ENCODE measurements at regions not wholly inside any gene's neighbourhood (a gene's known extent, or its start where the extent isn't known, plus 50 kb on each side); places are given as distances from the start of the nearest gene placed in this dataset.
A peak's percentile ranks its signal among the peaks of the same experiment; 100 is the strongest.

DNA sequence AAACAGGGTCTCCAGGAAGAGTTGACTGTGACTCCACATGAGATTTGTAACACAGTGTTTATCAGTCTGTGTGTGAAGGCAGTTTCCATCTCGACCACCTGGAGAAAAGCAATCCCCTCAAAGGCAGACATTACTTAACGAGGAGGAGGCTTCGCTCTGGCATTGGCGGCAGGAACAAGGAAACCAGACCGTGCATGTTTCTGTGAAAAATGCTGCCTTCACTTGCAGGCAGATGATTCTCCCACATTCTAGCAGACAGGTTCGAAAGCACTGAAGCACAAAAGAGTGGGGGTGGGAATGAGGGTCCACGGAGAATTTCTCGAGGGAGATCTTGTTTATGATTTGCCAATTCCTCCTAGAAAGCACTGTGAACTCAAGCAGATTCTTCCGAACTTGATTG, 414.0 kb downstream of the SLC4A3 start:
- H3K4me1 Mint-ChIP-seq (ENCODE audit: low read depth, unreplicated experiment) = peaks cover 20% of the 10 kb centered on the region
- H3K4me3 Mint-ChIP-seq (ENCODE audit: unreplicated experiment) = peak overlapping the region; percentile 14
- TF ChIP-seq, protein P1, sequence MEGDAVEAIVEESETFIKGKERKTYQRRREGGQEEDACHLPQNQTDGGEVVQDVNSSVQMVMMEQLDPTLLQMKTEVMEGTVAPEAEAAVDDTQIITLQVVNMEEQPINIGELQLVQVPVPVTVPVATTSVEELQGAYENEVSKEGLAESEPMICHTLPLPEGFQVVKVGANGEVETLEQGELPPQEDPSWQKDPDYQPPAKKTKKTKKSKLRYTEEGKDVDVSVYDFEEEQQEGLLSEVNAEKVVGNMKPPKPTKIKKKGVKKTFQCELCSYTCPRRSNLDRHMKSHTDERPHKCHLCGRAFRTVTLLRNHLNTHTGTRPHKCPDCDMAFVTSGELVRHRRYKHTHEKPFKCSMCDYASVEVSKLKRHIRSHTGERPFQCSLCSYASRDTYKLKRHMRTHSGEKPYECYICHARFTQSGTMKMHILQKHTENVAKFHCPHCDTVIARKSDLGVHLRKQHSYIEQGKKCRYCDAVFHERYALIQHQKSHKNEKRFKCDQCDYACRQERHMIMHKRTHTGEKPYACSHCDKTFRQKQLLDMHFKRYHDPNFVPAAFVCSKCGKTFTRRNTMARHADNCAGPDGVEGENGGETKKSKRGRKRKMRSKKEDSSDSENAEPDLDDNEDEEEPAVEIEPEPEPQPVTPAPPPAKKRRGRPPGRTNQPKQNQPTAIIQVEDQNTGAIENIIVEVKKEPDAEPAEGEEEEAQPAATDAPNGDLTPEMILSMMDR (IDR thresholded peaks at IDR 0.05; ENCODE audit: partially characterized antibody, unreplicated experiment) = no peak
- H3K36me3 Mint-ChIP-seq (ENCODE audit: unreplicated experiment) = no peaks in the 10 kb centered on the region
- H3K27me3 Mint-ChIP-seq (ENCODE audit: unreplicated experiment) = no peaks in the 10 kb centered on the region
- H3K9me3 Mint-ChIP-seq (ENCODE audit: unreplicated experiment) = peaks cover 2% of the 10 kb centered on the region
- no peak for DNase-seq
- no peak overlapping the region for H3K27ac Mint-ChIP-seq (ENCODE audit: unreplicated experiment)

DNA sequence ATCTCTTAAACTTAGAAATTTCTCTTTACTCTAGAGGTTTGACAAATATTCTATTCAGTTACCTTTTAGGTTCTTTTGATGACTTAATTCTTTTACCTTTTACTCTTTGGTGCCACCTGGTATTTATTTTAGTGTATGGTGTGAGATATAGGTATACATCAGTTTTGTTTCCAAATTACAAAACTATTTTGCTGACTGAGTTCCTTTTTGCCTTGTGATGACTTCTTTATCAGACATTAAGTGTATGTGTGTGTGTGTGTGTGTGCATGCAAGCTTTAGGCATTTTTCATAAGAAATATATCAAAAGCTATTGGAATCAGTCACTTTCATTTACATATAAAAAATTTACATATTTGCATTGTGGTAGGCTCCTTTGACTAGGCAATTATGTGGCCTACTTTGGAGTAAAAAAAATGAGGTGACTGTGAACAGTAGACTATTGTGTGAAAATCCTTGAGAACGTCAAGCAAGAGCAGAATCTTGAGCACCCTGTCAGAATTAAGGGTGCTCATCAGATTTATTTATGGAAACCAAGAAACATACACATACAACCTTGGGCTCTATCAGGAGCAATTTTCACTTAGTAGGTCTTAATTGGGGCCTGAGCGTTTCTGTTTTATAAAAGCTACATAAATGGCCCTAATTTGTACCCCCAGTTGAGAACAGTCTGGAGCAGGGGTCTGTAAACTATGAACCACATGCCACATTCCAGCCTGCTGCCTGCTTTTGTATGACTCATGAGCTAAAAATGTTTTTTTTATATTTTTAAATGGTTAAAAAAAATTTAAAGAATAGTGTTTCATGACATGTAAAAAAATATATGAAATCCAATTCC, 415.9 kb downstream of the SLC4A3 start:
- no peak for DNase-seq
- Mint-ChIP-seq H3K9me3 (ENCODE audit: unreplicated experiment) (peaks cover 2% of the 10 kb centered on the region), H3K27ac (ENCODE audit: unreplicated experiment) (no peak overlapping the region), H3K4me1 (ENCODE audit: low read depth, unreplicated experiment) (peaks cover 20% of the 10 kb centered on the region), H3K27me3 (ENCODE audit: unreplicated experiment) (no peaks in the 10 kb centered on the region), H3K36me3 (ENCODE audit: unreplicated experiment) (no peaks in the 10 kb centered on the region), H3K4me3 (ENCODE audit: unreplicated experiment) (no peak overlapping the region)
- TF ChIP-seq, protein P1 (IDR thresholded peaks at IDR 0.05; ENCODE audit: partially characterized antibody, unreplicated experiment) = no peak

DNA sequence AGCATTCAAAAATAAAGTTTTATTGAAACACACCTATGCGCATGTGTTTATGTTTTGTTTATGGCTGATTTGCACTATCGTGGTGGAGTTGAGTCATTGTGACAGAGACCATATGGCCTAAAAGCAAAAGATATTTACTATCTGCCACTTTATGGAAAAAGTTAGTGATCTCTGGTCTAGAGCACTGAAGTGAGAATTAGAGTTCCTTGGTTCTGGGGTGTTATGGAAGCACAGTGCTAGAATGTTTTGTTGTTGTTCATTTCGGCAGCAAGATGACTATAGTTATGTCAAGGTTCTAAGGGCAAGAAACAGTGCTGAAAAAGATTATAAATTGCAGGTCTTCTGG, 416.5 kb downstream of the SLC4A3 start:
- Mint-ChIP-seq H3K4me3 (ENCODE audit: unreplicated experiment) (peak overlapping the region; percentile 4), H3K27me3 (ENCODE audit: unreplicated experiment) (no peaks in the 10 kb centered on the region), H3K4me1 (ENCODE audit: low read depth, unreplicated experiment) (peaks cover 20% of the 10 kb centered on the region), H3K27ac (ENCODE audit: unreplicated experiment) (peak overlapping the region; percentile 65), H3K36me3 (ENCODE audit: unreplicated experiment) (no peaks in the 10 kb centered on the region), H3K9me3 (ENCODE audit: unreplicated experiment) (peaks cover 2% of the 10 kb centered on the region)
- TF ChIP-seq, protein P1 (IDR thresholded peaks at IDR 0.05; ENCODE audit: partially characterized antibody, unreplicated experiment) = no peak
- DNase-seq = no peak

DNA sequence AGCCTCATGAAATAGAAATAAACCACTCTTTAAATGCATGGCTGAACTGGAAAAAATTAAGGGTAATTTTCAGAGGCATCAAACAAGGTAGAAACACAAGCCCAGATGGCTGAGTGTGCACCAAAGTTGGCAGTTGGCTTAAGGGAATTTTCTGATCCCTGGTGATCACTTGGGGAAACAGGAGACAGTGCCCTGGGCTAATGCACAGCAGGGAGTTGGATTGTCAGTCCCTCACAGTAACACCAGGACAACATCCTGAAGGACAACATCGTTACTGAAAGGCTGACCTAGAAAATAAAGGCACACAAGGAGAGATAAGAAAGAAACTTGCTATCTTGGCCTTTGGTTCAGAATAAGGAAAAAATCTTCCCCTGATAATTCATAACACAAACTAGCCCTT, 417.0 kb downstream of the SLC4A3 start:
- peak overlapping the region; percentile 65 for H3K27ac Mint-ChIP-seq (ENCODE audit: unreplicated experiment)
- DNase-seq = peak; percentile 27
- H3K27me3 Mint-ChIP-seq (ENCODE audit: unreplicated experiment) = no peaks in the 10 kb centered on the region
- H3K4me1 Mint-ChIP-seq (ENCODE audit: low read depth, unreplicated experiment) = peaks cover 20% of the 10 kb centered on the region
- peaks cover 2% of the 10 kb centered on the region for H3K9me3 Mint-ChIP-seq (ENCODE audit: unreplicated experiment)
- H3K4me3 Mint-ChIP-seq (ENCODE audit: unreplicated experiment) = peak overlapping the region; percentile 4
- no peaks in the 10 kb centered on the region for H3K36me3 Mint-ChIP-seq (ENCODE audit: unreplicated experiment)
- TF ChIP-seq, protein P1 (IDR thresholded peaks at IDR 0.05; ENCODE audit: partially characterized antibody, unreplicated experiment) = no peak

DNA sequence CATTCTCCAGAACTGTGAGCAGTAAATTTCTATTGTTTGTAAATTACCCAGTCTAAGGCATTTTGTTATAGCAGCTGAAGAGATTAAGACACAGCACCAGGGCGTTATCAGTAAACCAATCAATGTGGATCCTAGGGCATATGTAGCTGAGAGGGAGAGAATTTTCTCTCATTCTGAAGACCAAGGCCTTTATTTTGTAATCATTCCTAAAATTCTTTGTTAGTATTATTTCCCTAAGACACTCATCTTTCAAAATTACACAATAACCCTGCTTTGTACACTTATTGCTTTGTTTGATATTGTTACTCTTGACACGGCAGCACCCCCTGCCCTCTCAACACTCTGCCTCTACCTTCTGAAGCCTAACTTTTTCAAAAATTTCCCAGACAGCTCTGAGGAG, 419.1 kb downstream of the SLC4A3 start:
- Mint-ChIP-seq H3K27me3 (ENCODE audit: unreplicated experiment) (no peaks in the 10 kb centered on the region), H3K4me1 (ENCODE audit: low read depth, unreplicated experiment) (peaks cover 17% of the 10 kb centered on the region), H3K4me3 (ENCODE audit: unreplicated experiment) (no peak overlapping the region), H3K36me3 (ENCODE audit: unreplicated experiment) (no peaks in the 10 kb centered on the region), H3K27ac (ENCODE audit: unreplicated experiment) (no peak overlapping the region), H3K9me3 (ENCODE audit: unreplicated experiment) (peaks cover 2% of the 10 kb centered on the region)
- TF ChIP-seq, protein P1 (IDR thresholded peaks at IDR 0.05; ENCODE audit: partially characterized antibody, unreplicated experiment) = no peak
- no peak for DNase-seq
